ENCODE measurements at regions not wholly inside any gene's neighbourhood (a gene's known extent, or its start where the extent isn't known, plus 50 kb on each side); places are given as distances from the start of the nearest gene placed in this dataset.

- no peak for TF ChIP-seq CTCF (IDR thresholded peaks at IDR 0.05)
- no peak for TF ChIP-seq POLR2A (IDR thresholded peaks at IDR 0.05)
Measured at GRCh38 chr14:83583201-83583600, 1946.7 kb upstream of the FLRT2 start.
